ENCODE measurements at regions not wholly inside any gene's neighbourhood (a gene's known extent, or its start where the extent isn't known, plus 50 kb on each side); places are given as distances from the start of the nearest gene placed in this dataset.

DNA sequence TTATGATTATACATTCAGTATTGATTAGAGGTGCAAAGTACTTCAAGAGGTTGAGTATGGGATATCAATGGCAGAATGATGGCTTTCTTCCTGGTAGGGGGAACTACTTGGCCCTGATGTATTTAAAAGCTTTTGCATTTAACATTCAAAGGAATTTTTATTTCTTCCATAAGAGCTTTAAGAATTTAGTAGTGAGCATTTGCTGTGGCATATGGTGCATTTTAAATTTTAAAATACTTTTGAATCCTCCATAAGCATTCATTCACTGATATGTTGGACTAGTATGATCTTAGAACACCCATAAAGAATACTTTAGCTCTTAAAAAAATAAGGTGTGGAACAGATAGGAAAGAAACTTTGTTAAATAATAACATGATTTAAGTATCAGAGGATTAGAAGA lies 191.9 kb upstream of the PPP1R3A start:
- no peaks in the 10 kb centered on the region for H3K27me3 ChIP-seq (ENCODE audit: control insufficient read depth, insufficient read depth, low read length)
- no peak overlapping the region for H3K27ac ChIP-seq (ENCODE audit: low read depth, low read length)
- POLR2A ChIA-PET = no interaction called here
- CTCF ChIA-PET = interaction anchor here (0.9 kb wide), 1 partner anchor 29 kb away, joined by 3 read pairs; no protein-coding TSS in a partner anchor
- TF ChIP-seq, protein P1, sequence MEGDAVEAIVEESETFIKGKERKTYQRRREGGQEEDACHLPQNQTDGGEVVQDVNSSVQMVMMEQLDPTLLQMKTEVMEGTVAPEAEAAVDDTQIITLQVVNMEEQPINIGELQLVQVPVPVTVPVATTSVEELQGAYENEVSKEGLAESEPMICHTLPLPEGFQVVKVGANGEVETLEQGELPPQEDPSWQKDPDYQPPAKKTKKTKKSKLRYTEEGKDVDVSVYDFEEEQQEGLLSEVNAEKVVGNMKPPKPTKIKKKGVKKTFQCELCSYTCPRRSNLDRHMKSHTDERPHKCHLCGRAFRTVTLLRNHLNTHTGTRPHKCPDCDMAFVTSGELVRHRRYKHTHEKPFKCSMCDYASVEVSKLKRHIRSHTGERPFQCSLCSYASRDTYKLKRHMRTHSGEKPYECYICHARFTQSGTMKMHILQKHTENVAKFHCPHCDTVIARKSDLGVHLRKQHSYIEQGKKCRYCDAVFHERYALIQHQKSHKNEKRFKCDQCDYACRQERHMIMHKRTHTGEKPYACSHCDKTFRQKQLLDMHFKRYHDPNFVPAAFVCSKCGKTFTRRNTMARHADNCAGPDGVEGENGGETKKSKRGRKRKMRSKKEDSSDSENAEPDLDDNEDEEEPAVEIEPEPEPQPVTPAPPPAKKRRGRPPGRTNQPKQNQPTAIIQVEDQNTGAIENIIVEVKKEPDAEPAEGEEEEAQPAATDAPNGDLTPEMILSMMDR (IDR thresholded peaks at IDR 0.05; ENCODE audit: low read depth, low read length) = no peak
- no peak overlapping the region for H3K4me3 ChIP-seq (ENCODE audit: low read depth, low read length)
- no peak for DNase-seq (ENCODE audit: low read depth, low spot score)
- H3K9me3 ChIP-seq (ENCODE audit: control insufficient read depth, insufficient read depth, low read length) = no peaks in the 10 kb centered on the region

GRCh38 chr7:114109721-114110120 lies 190.9 kb upstream of the PPP1R3A start:
- POLR2A ChIA-PET = no interaction called here
- TF ChIP-seq, protein P1 (IDR thresholded peaks at IDR 0.05; ENCODE audit: low read depth, low read length) = no peak
- CTCF ChIA-PET = no interaction called here
- no peaks in the 10 kb centered on the region for H3K27me3 ChIP-seq (ENCODE audit: control insufficient read depth, insufficient read depth, low read length)
- H3K4me3 ChIP-seq (ENCODE audit: low read depth, low read length) = no peak overlapping the region
- H3K9me3 ChIP-seq (ENCODE audit: control insufficient read depth, insufficient read depth, low read length) = no peaks in the 10 kb centered on the region
- H3K27ac ChIP-seq (ENCODE audit: low read depth, low read length) = no peak overlapping the region
- DNase-seq (ENCODE audit: low read depth, low spot score) = no peak

- TF ChIP-seq, protein P1 (IDR thresholded peaks at IDR 0.05; ENCODE audit: low read depth, low read length) = no peak
- no peaks in the 10 kb centered on the region for H3K9me3 ChIP-seq (ENCODE audit: control insufficient read depth, insufficient read depth, low read length)
- ChIA-PET CTCF (no interaction called here), POLR2A (no interaction called here)
- no peak overlapping the region for H3K4me3 ChIP-seq (ENCODE audit: low read depth, low read length)
- DNase-seq (ENCODE audit: low read depth, low spot score) = no peak
- no peak overlapping the region for H3K27ac ChIP-seq (ENCODE audit: low read depth, low read length)
- H3K27me3 ChIP-seq (ENCODE audit: control insufficient read depth, insufficient read depth, low read length) = no peaks in the 10 kb centered on the region
Observed at GRCh38 chr7:114109304-114109703, 190.5 kb upstream of the PPP1R3A start.

- H3K27me3 ChIP-seq (ENCODE audit: control insufficient read depth, insufficient read depth, low read length) = no peaks in the 10 kb centered on the region
- H3K27ac ChIP-seq (ENCODE audit: low read depth, low read length) = no peak overlapping the region
- no peaks in the 10 kb centered on the region for H3K9me3 ChIP-seq (ENCODE audit: control insufficient read depth, insufficient read depth, low read length)
- POLR2A ChIA-PET = no interaction called here
- DNase-seq (ENCODE audit: low read depth, low spot score) = no peak
- no peak overlapping the region for H3K4me3 ChIP-seq (ENCODE audit: low read depth, low read length)
- CTCF ChIA-PET = no interaction called here
- TF ChIP-seq, protein P1 (IDR thresholded peaks at IDR 0.05; ENCODE audit: low read depth, low read length) = no peak
Observed at GRCh38 chr7:114108510-114108909, 189.7 kb upstream of the PPP1R3A start.

GRCh38 chr7:114107522-114107921 lies 188.7 kb upstream of the PPP1R3A start:
- no peak overlapping the region for H3K27ac ChIP-seq (ENCODE audit: low read depth, low read length)
- CTCF ChIA-PET = interaction anchor here (1.0 kb wide), 1 partner anchor 319 kb away, joined by 3 read pairs; no protein-coding TSS in a partner anchor
- no peaks in the 10 kb centered on the region for H3K27me3 ChIP-seq (ENCODE audit: control insufficient read depth, insufficient read depth, low read length)
- POLR2A ChIA-PET = no interaction called here
- DNase-seq (ENCODE audit: low read depth, low spot score) = no peak
- TF ChIP-seq, protein P1 (IDR thresholded peaks at IDR 0.05; ENCODE audit: low read depth, low read length) = no peak
- no peaks in the 10 kb centered on the region for H3K9me3 ChIP-seq (ENCODE audit: control insufficient read depth, insufficient read depth, low read length)
- no peak overlapping the region for H3K4me3 ChIP-seq (ENCODE audit: low read depth, low read length)

Measured in AG04450 (cell line).